Loucy (cell line): ENCODE measurements at regions not wholly inside any gene's neighbourhood (a gene's known extent, or its start where the extent isn't known, plus 50 kb on each side); places are given as distances from the start of the nearest gene placed in this dataset.
"Not testable (repeated sequence)": the region's sequence is repeated elsewhere in the genome, so short reads cannot be mapped to it uniquely, and the experiment has no call there.

Source experiments
- H2AFZ ChIP-seq: fragments of 200-600 bp; sonication (generic); 2 replicates; pipeline ENCODE4 v1.6.0; 2016; ENCODE audit warnings: antibody characterized with exemption, mild to moderate bottlenecking, low read length, moderate library complexity
- H3F3A ChIP-seq: fragments of 200-600 bp; 2 replicates; pipeline ENCODE4 v1.6.0; 2016; ENCODE audit warnings: antibody characterized with exemption, low read depth, mild to moderate bottlenecking
- H3K27me3 ChIP-seq: fragments of 200-600 bp; sonication (generic); 2 replicates; pipeline ENCODE4 v1.6.1; 2014; ENCODE audit warnings: low read length, mild to moderate bottlenecking; ENCODE audit not compliant: insufficient read depth, poor library complexity, severe bottlenecking
- H3K36me3 ChIP-seq: fragments of 200-600 bp; sonication (generic); 2 replicates; pipeline ENCODE4 v1.6.1; 2016; ENCODE audit warnings: low read length; ENCODE audit not compliant: insufficient read depth
- H3K4me1 ChIP-seq: fragments of 200-600 bp; sonication (generic); 2 replicates; pipeline ENCODE4 v1.5.1; 2014; ENCODE audit warnings: low read length, mild to moderate bottlenecking; ENCODE audit not compliant: insufficient read depth, poor library complexity, severe bottlenecking
- H3K4me2 ChIP-seq: fragments of 200-600 bp; sonication (generic); 2 replicates; pipeline ENCODE4 v1.6.0; 2014; ENCODE audit warnings: antibody characterized with exemption, low read length, low read depth, mild to moderate bottlenecking; ENCODE audit not compliant: poor library complexity, severe bottlenecking
- H3K4me3 ChIP-seq: fragments of 200-600 bp; sonication (generic); 2 replicates; pipeline ENCODE4 v1.5.1; 2014; ENCODE audit warnings: low read length, mild to moderate bottlenecking, mixed read lengths; ENCODE audit not compliant: poor library complexity, severe bottlenecking
- H3K79me2 ChIP-seq: fragments of 200-600 bp; sonication (generic); 2 replicates; pipeline ENCODE4 v1.6.1; 2014; ENCODE audit warnings: low read length; ENCODE audit not compliant: insufficient read depth
- H3K9ac ChIP-seq: fragments of 200-600 bp; sonication (generic); 2 replicates; pipeline ENCODE4 v1.6.0; 2014; ENCODE audit warnings: mild to moderate bottlenecking, low read depth, low read length, moderate library complexity; ENCODE audit not compliant: poor library complexity, severe bottlenecking
- H3K9me2 ChIP-seq: fragments of 200-600 bp; sonication (generic); replicated peaks from 2 replicates; pipeline ENCODE4 v1.6.1; 2016; ENCODE audit warnings: low read depth, low read length, mixed read lengths
- H3K9me3 ChIP-seq: fragments of 200-600 bp; sonication (generic); 2 replicates; pipeline ENCODE4 v1.6.1; 2014; ENCODE audit warnings: mild to moderate bottlenecking, antibody characterized with exemption, low read length, low read depth; ENCODE audit not compliant: insufficient read depth
- H4K20me1 ChIP-seq: fragments of 200-600 bp; sonication (generic); 2 replicates; pipeline ENCODE4 v1.6.0; 2014; ENCODE audit warnings: antibody characterized with exemption, low read length, mild to moderate bottlenecking; ENCODE audit not compliant: insufficient read depth, poor library complexity, severe bottlenecking
- CTCF ChIP-seq: fragments of 200-600 bp; sonication (generic); conservative IDR thresholded peaks from 2 replicates; pipeline ENCODE4 v1.5.1; 2014; ENCODE audit warnings: mild to moderate bottlenecking, antibody characterized with exemption, low read length
- EZH2phosphoT487 ChIP-seq: fragments of 200-600 bp; IDR thresholded peaks from 2 replicates; pipeline ENCODE4 v1.6.1; 2018; ENCODE audit warnings: antibody characterized with exemption, mild to moderate bottlenecking, moderate library complexity, borderline replicate concordance

DNA sequence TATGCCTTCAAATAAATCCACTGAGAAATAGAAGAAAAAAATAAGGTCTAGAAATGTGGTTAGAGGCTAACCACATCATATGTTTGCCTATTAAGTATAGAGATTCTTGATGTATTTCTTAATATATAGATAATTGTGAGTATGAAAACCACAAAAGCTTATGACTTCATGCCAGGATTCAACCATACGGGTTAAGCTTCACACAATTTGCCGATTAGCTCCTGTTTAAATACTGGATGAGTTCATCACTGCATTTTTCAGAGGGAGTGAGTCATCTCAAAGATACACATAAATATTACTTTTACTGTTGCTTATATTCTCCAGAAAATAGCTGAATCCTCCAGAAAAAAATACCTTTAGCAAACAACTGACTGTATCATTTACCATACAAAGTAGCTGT, 79.6 kb downstream of the RPL10L start:
- Histone ChIP-seq H3K9me3 (no peaks in the 10 kb centered on the region), H2AFZ (no peak overlapping the region), H4K20me1 (no peaks in the 10 kb centered on the region), H3K4me2 (no peak overlapping the region), H3K79me2 (no peaks in the 10 kb centered on the region), H3K9me2 (no peaks in the 10 kb centered on the region), H3K9ac (no peak overlapping the region), H3K4me3 (no peak overlapping the region), H3F3A (no peaks in the 10 kb centered on the region), H3K4me1 (peaks cover 11% of the 10 kb centered on the region), H3K36me3 (no peaks in the 10 kb centered on the region), H3K27me3 (no peaks in the 10 kb centered on the region)
- TF ChIP-seq EZH2phosphoT487 = no peak
- TF ChIP-seq CTCF = no peak

DNA sequence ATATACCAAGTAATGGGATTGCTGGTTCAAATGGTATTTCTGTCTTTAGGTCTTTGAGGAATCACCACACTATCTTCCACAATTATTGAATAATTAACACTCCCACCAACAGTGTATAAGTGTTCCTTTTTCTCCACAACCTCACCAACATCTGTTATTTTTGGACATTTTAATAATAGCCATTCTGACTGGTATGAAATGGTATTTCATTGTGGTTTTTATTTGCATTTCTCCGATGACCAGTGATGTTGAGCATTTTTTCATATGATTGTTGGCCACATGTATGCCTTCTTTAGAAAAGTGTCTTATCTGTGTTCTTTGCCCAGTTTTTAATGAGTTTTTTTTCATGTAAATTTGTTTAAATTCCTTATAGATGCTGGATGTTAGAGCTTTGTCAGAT, 83.4 kb downstream of the RPL10L start:
- H3K9me3 ChIP-seq, H2AFZ ChIP-seq, H3K4me3 ChIP-seq, H3K27me3 ChIP-seq, H4K20me1 ChIP-seq, H3K79me2 ChIP-seq, H3K36me3 ChIP-seq, H3F3A ChIP-seq, H3K4me1 ChIP-seq, H3K4me2 ChIP-seq, H3K9ac ChIP-seq, H3K9me2 ChIP-seq: not testable (repeated sequence)

- TF ChIP-seq CTCF (no peak), EZH2phosphoT487 (no peak)
- H3F3A ChIP-seq = no peaks in the 10 kb centered on the region
- H3K36me3 ChIP-seq = no peaks in the 10 kb centered on the region
- no peak overlapping the region for H3K4me2 ChIP-seq
- no peaks in the 10 kb centered on the region for H3K9me2 ChIP-seq
- H3K4me1 ChIP-seq = no peaks in the 10 kb centered on the region
- no peak overlapping the region for H2AFZ ChIP-seq
- H3K9me3 ChIP-seq = no peaks in the 10 kb centered on the region
- no peak overlapping the region for H3K4me3 ChIP-seq
- no peaks in the 10 kb centered on the region for H3K27me3 ChIP-seq
- no peak overlapping the region for H3K9ac ChIP-seq
- H3K79me2 ChIP-seq = no peaks in the 10 kb centered on the region
- no peaks in the 10 kb centered on the region for H4K20me1 ChIP-seq
Observed at GRCh38 chr14:46550836-46551235, 100.7 kb downstream of the RPL10L start.

DNA sequence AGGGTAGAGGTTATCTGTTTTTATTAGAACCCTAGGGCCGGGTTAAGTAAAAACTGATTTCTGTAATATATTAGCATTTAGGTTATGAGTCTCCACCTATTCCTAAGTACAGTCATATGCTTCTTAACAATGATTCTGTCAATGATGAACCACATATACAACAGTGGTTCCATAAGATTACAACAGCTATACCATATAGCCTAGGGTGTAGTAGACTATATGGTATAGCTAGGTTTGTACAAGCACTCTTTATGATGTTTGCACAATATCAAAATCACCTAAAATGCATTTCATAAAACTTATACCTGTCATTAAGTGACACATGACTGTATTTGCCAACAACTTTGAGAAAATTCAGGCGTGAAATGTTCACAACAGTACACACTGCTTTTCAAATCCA, 110.6 kb downstream of the RPL10L start:
- no peak overlapping the region for H3K4me2 ChIP-seq
- H3K4me1 ChIP-seq = no peaks in the 10 kb centered on the region
- H3K79me2 ChIP-seq = no peaks in the 10 kb centered on the region
- TF ChIP-seq CTCF (no peak), EZH2phosphoT487 (no peak)
- H3F3A ChIP-seq = no peaks in the 10 kb centered on the region
- H3K4me3 ChIP-seq = no peak overlapping the region
- no peak overlapping the region for H2AFZ ChIP-seq
- H4K20me1 ChIP-seq = no peaks in the 10 kb centered on the region
- no peaks in the 10 kb centered on the region for H3K9me2 ChIP-seq
- no peaks in the 10 kb centered on the region for H3K9me3 ChIP-seq
- no peaks in the 10 kb centered on the region for H3K36me3 ChIP-seq
- H3K9ac ChIP-seq = no peak overlapping the region
- H3K27me3 ChIP-seq = no peaks in the 10 kb centered on the region
